ENCODE measurements at regions not wholly inside any gene's neighbourhood (a gene's known extent, or its start where the extent isn't known, plus 50 kb on each side); places are given as distances from the start of the nearest gene placed in this dataset.

GRCh38 chr2:2573658-2574293 is 242.7 kb upstream of the MYT1L start:
- no peak for DNase-seq (ENCODE audit: extremely low spot score)
- 95% methylated on average over 15 of the region's 15 CpGs for WGBS
- Histone ChIP-seq H3K4me3 (ENCODE audit: low read depth, low read length) (no peak overlapping the region), H3K4me1 (ENCODE audit: insufficient read depth) (no peaks in the 10 kb centered on the region), H3K36me3 (ENCODE audit: insufficient read depth) (no peaks in the 10 kb centered on the region), H3K27ac (ENCODE audit: low read depth) (no peak overlapping the region)

GRCh38 chr2:2573205-2573604 is 242.1 kb upstream of the MYT1L start:
- DNase-seq (ENCODE audit: extremely low spot score): no peak
- Histone ChIP-seq H3K4me1 (ENCODE audit: insufficient read depth) (no peaks in the 10 kb centered on the region), H3K36me3 (ENCODE audit: insufficient read depth) (no peaks in the 10 kb centered on the region), H3K4me3 (ENCODE audit: low read depth, low read length) (no peak overlapping the region), H3K27ac (ENCODE audit: low read depth) (no peak overlapping the region)
- WGBS: 95% methylated on average over 4 of the region's 4 CpGs

- DNase-seq (ENCODE audit: extremely low spot score): no peak
Measured at GRCh38 chr2:2572393-2573204, 241.5 kb upstream of the MYT1L start.

GRCh38 chr2:2571301-2572150 is 240.5 kb upstream of the MYT1L start:
- Histone ChIP-seq H3K36me3 (ENCODE audit: insufficient read depth) (no peaks in the 10 kb centered on the region), H3K4me1 (ENCODE audit: insufficient read depth) (no peaks in the 10 kb centered on the region), H3K27ac (ENCODE audit: low read depth) (no peak overlapping the region), H3K4me3 (ENCODE audit: low read depth, low read length) (no peak overlapping the region)
- WGBS: 90% methylated on average over 41 of the region's 41 CpGs
- DNase-seq (ENCODE audit: extremely low spot score): no peak

More at GRCh38 chr2:2572393-2573204, 241.5 kb upstream of the MYT1L start:
- no peaks in the 10 kb centered on the region for H3K36me3 ChIP-seq (ENCODE audit: insufficient read depth)
- 95% methylated on average over 25 of the region's 25 CpGs for WGBS
- H3K27ac ChIP-seq (ENCODE audit: low read depth): no peak overlapping the region
- no peaks in the 10 kb centered on the region for H3K4me1 ChIP-seq (ENCODE audit: insufficient read depth)
- H3K4me3 ChIP-seq (ENCODE audit: low read depth, low read length): no peak overlapping the region

- Histone ChIP-seq H3K27ac (ENCODE audit: low read depth) (no peak overlapping the region), H3K4me3 (ENCODE audit: low read depth, low read length) (no peak overlapping the region), H3K4me1 (ENCODE audit: insufficient read depth) (no peaks in the 10 kb centered on the region), H3K36me3 (ENCODE audit: insufficient read depth) (no peaks in the 10 kb centered on the region)
- DNase-seq (ENCODE audit: extremely low spot score): no peak
- 87% methylated on average over 5 of the region's 5 CpGs for WGBS
Measured at GRCh38 chr2:2570871-2571270, 239.8 kb upstream of the MYT1L start.

- Histone ChIP-seq H3K27ac (ENCODE audit: low read depth) (no peak overlapping the region), H3K4me3 (ENCODE audit: low read depth, low read length) (no peak overlapping the region), H3K36me3 (ENCODE audit: insufficient read depth) (no peaks in the 10 kb centered on the region), H3K4me1 (ENCODE audit: insufficient read depth) (no peaks in the 10 kb centered on the region)
- WGBS: 86% methylated on average over 11 of the region's 11 CpGs
- no peak for DNase-seq (ENCODE audit: extremely low spot score)
Measured at GRCh38 chr2:2570360-2570759, 239.3 kb upstream of the MYT1L start.

GRCh38 chr2:2569836-2570235 is 238.8 kb upstream of the MYT1L start:
- Histone ChIP-seq H3K27ac (ENCODE audit: low read depth) (no peak overlapping the region), H3K4me1 (ENCODE audit: insufficient read depth) (no peaks in the 10 kb centered on the region), H3K4me3 (ENCODE audit: low read depth, low read length) (no peak overlapping the region), H3K36me3 (ENCODE audit: insufficient read depth) (no peaks in the 10 kb centered on the region)
- DNase-seq (ENCODE audit: extremely low spot score): no peak
- 62% methylated on average over 4 of the region's 4 CpGs for WGBS

- WGBS: 89% methylated on average over 11 of the region's 11 CpGs
- H3K4me1 ChIP-seq (ENCODE audit: insufficient read depth): no peaks in the 10 kb centered on the region
- H3K36me3 ChIP-seq (ENCODE audit: insufficient read depth): no peaks in the 10 kb centered on the region
- H3K27ac ChIP-seq (ENCODE audit: low read depth): no peak overlapping the region
- H3K4me3 ChIP-seq (ENCODE audit: low read depth, low read length): no peak overlapping the region
- no peak for DNase-seq (ENCODE audit: extremely low spot score)
Measured at GRCh38 chr2:2569306-2569705, 238.2 kb upstream of the MYT1L start.

GRCh38 chr2:2568411-2568810 is 237.3 kb upstream of the MYT1L start:
- no peak overlapping the region for H3K27ac ChIP-seq (ENCODE audit: low read depth)
- no peak overlapping the region for H3K4me3 ChIP-seq (ENCODE audit: low read depth, low read length)
- H3K4me1 ChIP-seq (ENCODE audit: insufficient read depth): no peaks in the 10 kb centered on the region
- no peaks in the 10 kb centered on the region for H3K36me3 ChIP-seq (ENCODE audit: insufficient read depth)
- DNase-seq (ENCODE audit: extremely low spot score): no peak
- 96% methylated on average over 9 of the region's 9 CpGs for WGBS

GRCh38 chr2:2567776-2568175 is 236.7 kb upstream of the MYT1L start:
- H3K27ac ChIP-seq (ENCODE audit: low read depth): no peak overlapping the region
- DNase-seq (ENCODE audit: extremely low spot score): no peak
- WGBS: 69% methylated on average over 15 of the region's 15 CpGs

GRCh38 chr2:2566396-2567323 is 235.6 kb upstream of the MYT1L start:
- Histone ChIP-seq H3K4me1 (ENCODE audit: insufficient read depth) (no peaks in the 10 kb centered on the region), H3K4me3 (ENCODE audit: low read depth, low read length) (no peak overlapping the region), H3K27ac (ENCODE audit: low read depth) (no peak overlapping the region), H3K36me3 (ENCODE audit: insufficient read depth) (no peaks in the 10 kb centered on the region)
- 87% methylated on average over 26 of the region's 26 CpGs for WGBS
- no peak for DNase-seq (ENCODE audit: extremely low spot score)

More at GRCh38 chr2:2567776-2568175, 236.7 kb upstream of the MYT1L start:
- Histone ChIP-seq H3K36me3 (ENCODE audit: insufficient read depth) (no peaks in the 10 kb centered on the region), H3K4me1 (ENCODE audit: insufficient read depth) (no peaks in the 10 kb centered on the region), H3K4me3 (ENCODE audit: low read depth, low read length) (no peak overlapping the region)

GRCh38 chr2:2565671-2566070 is 234.6 kb upstream of the MYT1L start:
- DNase-seq (ENCODE audit: extremely low spot score): no peak
- no peak overlapping the region for H3K4me3 ChIP-seq (ENCODE audit: low read depth, low read length)
- no peak overlapping the region for H3K27ac ChIP-seq (ENCODE audit: low read depth)
- no peaks in the 10 kb centered on the region for H3K4me1 ChIP-seq (ENCODE audit: insufficient read depth)
- WGBS: 90% methylated on average over 16 of the region's 16 CpGs
- no peaks in the 10 kb centered on the region for H3K36me3 ChIP-seq (ENCODE audit: insufficient read depth)
